ENCODE measurements at regions not wholly inside any gene's neighbourhood (a gene's known extent, or its start where the extent isn't known, plus 50 kb on each side); places are given as distances from the start of the nearest gene placed in this dataset.

DNA sequence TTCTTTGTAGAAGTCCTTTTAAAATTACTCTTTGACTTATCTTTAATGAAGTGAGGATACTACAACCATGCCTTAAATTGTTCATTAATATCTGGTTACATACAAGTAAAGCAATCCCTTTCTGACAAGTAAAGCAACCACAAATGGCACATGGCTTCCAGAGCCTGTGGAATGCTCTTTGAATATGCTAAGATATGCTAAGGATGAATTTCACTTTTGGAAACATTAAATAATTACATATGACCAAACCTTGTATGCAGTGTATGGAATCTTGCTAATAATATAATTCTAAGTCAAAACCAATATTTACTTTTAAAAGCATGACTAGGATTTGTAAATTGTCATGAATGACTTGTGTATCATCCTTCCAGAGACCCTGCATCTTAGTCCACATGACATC lies 1711.2 kb upstream of the CELF4 start:
- TF ChIP-seq, protein P1, sequence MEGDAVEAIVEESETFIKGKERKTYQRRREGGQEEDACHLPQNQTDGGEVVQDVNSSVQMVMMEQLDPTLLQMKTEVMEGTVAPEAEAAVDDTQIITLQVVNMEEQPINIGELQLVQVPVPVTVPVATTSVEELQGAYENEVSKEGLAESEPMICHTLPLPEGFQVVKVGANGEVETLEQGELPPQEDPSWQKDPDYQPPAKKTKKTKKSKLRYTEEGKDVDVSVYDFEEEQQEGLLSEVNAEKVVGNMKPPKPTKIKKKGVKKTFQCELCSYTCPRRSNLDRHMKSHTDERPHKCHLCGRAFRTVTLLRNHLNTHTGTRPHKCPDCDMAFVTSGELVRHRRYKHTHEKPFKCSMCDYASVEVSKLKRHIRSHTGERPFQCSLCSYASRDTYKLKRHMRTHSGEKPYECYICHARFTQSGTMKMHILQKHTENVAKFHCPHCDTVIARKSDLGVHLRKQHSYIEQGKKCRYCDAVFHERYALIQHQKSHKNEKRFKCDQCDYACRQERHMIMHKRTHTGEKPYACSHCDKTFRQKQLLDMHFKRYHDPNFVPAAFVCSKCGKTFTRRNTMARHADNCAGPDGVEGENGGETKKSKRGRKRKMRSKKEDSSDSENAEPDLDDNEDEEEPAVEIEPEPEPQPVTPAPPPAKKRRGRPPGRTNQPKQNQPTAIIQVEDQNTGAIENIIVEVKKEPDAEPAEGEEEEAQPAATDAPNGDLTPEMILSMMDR (IDR thresholded peaks at IDR 0.05; ENCODE audit: low read depth, low read length, poor library complexity, severe bottlenecking): no peak
- no peak for TF ChIP-seq EZH2phosphoT487 (IDR thresholded peaks at IDR 0.05; ENCODE audit: borderline replicate concordance, low read length)

Data from DOHH2 (cell line).